Transverse colon (tissue), 3 donors: ENCODE measurements at regions not wholly inside any gene's neighbourhood (a gene's known extent, or its start where the extent isn't known, plus 50 kb on each side); places are given as distances from the start of the nearest gene placed in this dataset.

Source experiments
- EP300 ChIP-seq: sonication (generic); formaldehyde crosslinking; IDR thresholded peaks from one replicate; pipeline ENCODE4 v1.6.1; 2017; ENCODE audit warnings: antibody characterized with exemption, low read depth
- TF ChIP-seq, protein P1 (sequence below), 5 experiments: fragments of 200-600 bp in 3 of 5; fragments of 450-650 bp in 2 of 5; sonication (generic) in 3 of 5; IDR thresholded peaks; 1 replicate in 2 of 5; 2 replicates in 3 of 5; pipeline ENCODE4 v1.5.1; 2016 to 2017; ENCODE audit warnings: antibody characterized with exemption in 5 of 5, inconsistent platforms in 3 of 5, mild to moderate bottlenecking in 2 of 5, moderate library complexity in 1 of 5

DNA sequence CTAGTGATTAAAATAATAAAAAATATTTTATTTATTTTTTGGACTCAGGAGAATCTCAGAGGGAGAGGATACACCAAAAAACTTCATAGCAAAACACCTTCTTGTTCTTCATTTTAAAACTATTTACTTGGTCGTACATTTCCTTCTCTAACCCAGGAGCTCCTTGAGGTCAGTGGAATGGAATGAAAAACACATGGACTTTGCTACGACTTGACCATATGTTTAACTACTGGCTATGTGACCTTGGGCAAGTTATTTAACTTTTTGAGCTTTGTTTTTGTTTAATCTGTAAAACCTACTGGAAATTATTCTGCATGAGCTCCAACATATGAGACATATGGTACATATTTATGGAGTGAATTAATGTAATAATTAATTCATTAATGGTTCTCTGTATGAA lies 1005.5 kb upstream of the CITED2 start:
- TF ChIP-seq, protein P1, sequence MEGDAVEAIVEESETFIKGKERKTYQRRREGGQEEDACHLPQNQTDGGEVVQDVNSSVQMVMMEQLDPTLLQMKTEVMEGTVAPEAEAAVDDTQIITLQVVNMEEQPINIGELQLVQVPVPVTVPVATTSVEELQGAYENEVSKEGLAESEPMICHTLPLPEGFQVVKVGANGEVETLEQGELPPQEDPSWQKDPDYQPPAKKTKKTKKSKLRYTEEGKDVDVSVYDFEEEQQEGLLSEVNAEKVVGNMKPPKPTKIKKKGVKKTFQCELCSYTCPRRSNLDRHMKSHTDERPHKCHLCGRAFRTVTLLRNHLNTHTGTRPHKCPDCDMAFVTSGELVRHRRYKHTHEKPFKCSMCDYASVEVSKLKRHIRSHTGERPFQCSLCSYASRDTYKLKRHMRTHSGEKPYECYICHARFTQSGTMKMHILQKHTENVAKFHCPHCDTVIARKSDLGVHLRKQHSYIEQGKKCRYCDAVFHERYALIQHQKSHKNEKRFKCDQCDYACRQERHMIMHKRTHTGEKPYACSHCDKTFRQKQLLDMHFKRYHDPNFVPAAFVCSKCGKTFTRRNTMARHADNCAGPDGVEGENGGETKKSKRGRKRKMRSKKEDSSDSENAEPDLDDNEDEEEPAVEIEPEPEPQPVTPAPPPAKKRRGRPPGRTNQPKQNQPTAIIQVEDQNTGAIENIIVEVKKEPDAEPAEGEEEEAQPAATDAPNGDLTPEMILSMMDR (IDR thresholded peaks at IDR 0.05), result no peak
- no peak for TF ChIP-seq EP300
